ENCODE measurements at regions not wholly inside any gene's neighbourhood (a gene's known extent, or its start where the extent isn't known, plus 50 kb on each side); places are given as distances from the start of the nearest gene placed in this dataset.

- TF ChIP-seq CTCF (conservative IDR thresholded peaks at IDR 0.05 in 1 of 2, IDR thresholded peaks at IDR 0.05 in 1 of 2; ENCODE audit: extremely low read depth in 1 of 2, insufficient read depth in 1 of 2, low read depth in 1 of 2, low read length in 2 of 2) (no peak), EZH2 (IDR thresholded peaks at IDR 0.05; ENCODE audit: borderline replicate concordance, low read length) (no peak)
Measured at GRCh38 chr1:56068908-56069307, 510.5 kb downstream of the PLPP3 start.

Measured in mammary epithelial cell (primary cell).